Ovary (tissue), 3 donors: ENCODE measurements at regions not wholly inside any gene's neighbourhood (a gene's known extent, or its start where the extent isn't known, plus 50 kb on each side); places are given as distances from the start of the nearest gene placed in this dataset.

Experiments used
- EP300 ChIP-seq: sonication (generic); formaldehyde crosslinking; IDR thresholded peaks from one replicate; pipeline ENCODE4 v1.6.1; 2017; ENCODE audit warnings: antibody characterized with exemption
- POLR2A ChIP-seq: fragments of 450-650 bp; IDR thresholded peaks from one replicate; pipeline ENCODE4 v1.6.1; 2017; ENCODE audit warnings: antibody characterized with exemption, mild to moderate bottlenecking, moderate library complexity
- TF ChIP-seq, protein P1 (sequence below), 3 donors: fragments of 450-650 bp in 2 of 3; fragments of 200-600 bp in 1 of 3; IDR thresholded peaks; one replicate each; pipeline versions ENCODE4 v1.5.1 to v1.8.0; 2016 to 2022; ENCODE audit warnings: antibody characterized with exemption in 3 of 3, mild to moderate bottlenecking in 1 of 3
- donor health status: DM: no; HTN: no; CAD: no.

GRCh38 chr15:94555841-94556519 is 324.6 kb downstream of the MCTP2 start:
- TF ChIP-seq, protein P1, sequence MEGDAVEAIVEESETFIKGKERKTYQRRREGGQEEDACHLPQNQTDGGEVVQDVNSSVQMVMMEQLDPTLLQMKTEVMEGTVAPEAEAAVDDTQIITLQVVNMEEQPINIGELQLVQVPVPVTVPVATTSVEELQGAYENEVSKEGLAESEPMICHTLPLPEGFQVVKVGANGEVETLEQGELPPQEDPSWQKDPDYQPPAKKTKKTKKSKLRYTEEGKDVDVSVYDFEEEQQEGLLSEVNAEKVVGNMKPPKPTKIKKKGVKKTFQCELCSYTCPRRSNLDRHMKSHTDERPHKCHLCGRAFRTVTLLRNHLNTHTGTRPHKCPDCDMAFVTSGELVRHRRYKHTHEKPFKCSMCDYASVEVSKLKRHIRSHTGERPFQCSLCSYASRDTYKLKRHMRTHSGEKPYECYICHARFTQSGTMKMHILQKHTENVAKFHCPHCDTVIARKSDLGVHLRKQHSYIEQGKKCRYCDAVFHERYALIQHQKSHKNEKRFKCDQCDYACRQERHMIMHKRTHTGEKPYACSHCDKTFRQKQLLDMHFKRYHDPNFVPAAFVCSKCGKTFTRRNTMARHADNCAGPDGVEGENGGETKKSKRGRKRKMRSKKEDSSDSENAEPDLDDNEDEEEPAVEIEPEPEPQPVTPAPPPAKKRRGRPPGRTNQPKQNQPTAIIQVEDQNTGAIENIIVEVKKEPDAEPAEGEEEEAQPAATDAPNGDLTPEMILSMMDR (IDR thresholded peaks at IDR 0.05): no peak
- TF ChIP-seq POLR2A (no peak), EP300 (no peak)
